ENCODE measurements at regions not wholly inside any gene's neighbourhood (a gene's known extent, or its start where the extent isn't known, plus 50 kb on each side); places are given as distances from the start of the nearest gene placed in this dataset.
"Not testable (repeated sequence)": the region's sequence is repeated elsewhere in the genome, so short reads cannot be mapped to it uniquely, and the experiment has no call there.

- DNase-seq (ENCODE audit: low read depth), result no peak
Measured at GRCh38 chr9:31336386-31336785, 1048.1 kb upstream of the ACO1 start.

- DNase-seq (ENCODE audit: low read depth), result no peak
Measured at GRCh38 chr9:31336841-31337240, 1047.6 kb upstream of the ACO1 start.

- no peak for DNase-seq (ENCODE audit: low read depth)
Measured at GRCh38 chr9:31347082-31347617, 1037.3 kb upstream of the ACO1 start.

GRCh38 chr9:31355159-31355882 is 1029.1 kb upstream of the ACO1 start:
- DNase-seq (ENCODE audit: low read depth), result no peak

GRCh38 chr9:31355965-31356364 is 1028.5 kb upstream of the ACO1 start:
- DNase-seq (ENCODE audit: low read depth), result no peak

GRCh38 chr9:31359071-31359470 is 1025.4 kb upstream of the ACO1 start:
- DNase-seq (ENCODE audit: low read depth), result no peak

GRCh38 chr9:31364171-31364570 is 1020.3 kb upstream of the ACO1 start:
- DNase-seq (ENCODE audit: low read depth), result no peak

- no peak for DNase-seq (ENCODE audit: low read depth)
Measured at GRCh38 chr9:31372799-31373587, 1011.5 kb upstream of the ACO1 start.

GRCh38 chr9:31377358-31377757 is 1007.1 kb upstream of the ACO1 start:
- no peak for DNase-seq (ENCODE audit: low read depth)

GRCh38 chr9:31388660-31389059 is 995.8 kb upstream of the ACO1 start:
- no peak for DNase-seq (ENCODE audit: low read depth)

- DNase-seq (ENCODE audit: low read depth), result no peak
Measured at GRCh38 chr9:31389075-31389474, 995.4 kb upstream of the ACO1 start.

GRCh38 chr9:31390403-31391025 is 993.9 kb upstream of the ACO1 start:
- DNase-seq (ENCODE audit: low read depth), result no peak

- DNase-seq (ENCODE audit: low read depth), result no peak
Measured at GRCh38 chr9:31393240-31393639, 991.2 kb upstream of the ACO1 start.

- peak; percentile 79 for DNase-seq (ENCODE audit: low read depth)
Measured at GRCh38 chr9:31394015-31394473, 990.4 kb upstream of the ACO1 start.

GRCh38 chr9:31412081-31412480 is 972.4 kb upstream of the ACO1 start:
- DNase-seq (ENCODE audit: low read depth), result no peak

GRCh38 chr9:31415164-31415563 is 969.3 kb upstream of the ACO1 start:
- no peak for DNase-seq (ENCODE audit: low read depth)

- DNase-seq (ENCODE audit: low read depth), result no peak
Measured at GRCh38 chr9:31418419-31418818, 966.0 kb upstream of the ACO1 start.

GRCh38 chr9:31443630-31444457 is 940.6 kb upstream of the ACO1 start:
- not testable (repeated sequence) for DNase-seq (ENCODE audit: low read depth)

GRCh38 chr9:31445357-31445756 is 939.1 kb upstream of the ACO1 start:
- DNase-seq (ENCODE audit: low read depth), result no peak

GRCh38 chr9:31445960-31446359 is 938.5 kb upstream of the ACO1 start:
- no peak for DNase-seq (ENCODE audit: low read depth)

- no peak for DNase-seq (ENCODE audit: low read depth)
Measured at GRCh38 chr9:31467075-31467474, 917.4 kb upstream of the ACO1 start.

- no peak for DNase-seq (ENCODE audit: low read depth)
Measured at GRCh38 chr9:31470051-31470450, 914.4 kb upstream of the ACO1 start.
